ENCODE measurements at regions not wholly inside any gene's neighbourhood (a gene's known extent, or its start where the extent isn't known, plus 50 kb on each side); places are given as distances from the start of the nearest gene placed in this dataset.

- TF ChIP-seq STAT1 (IDR thresholded peaks at IDR 0.05; ENCODE audit: unreplicated experiment) (no peak), POLR2AphosphoS5 (IDR thresholded peaks at IDR 0.05; ENCODE audit: low read depth) (no peak), NANOG (IDR thresholded peaks at IDR 0.05; ENCODE audit: borderline replicate concordance) (no peak)
Measured at GRCh38 chr5:91607675-91608074, 224.6 kb upstream of the ARRDC3 start (continued).

- Histone ChIP-seq H3K27ac (ENCODE audit: low read depth) (no peak overlapping the region), H3K4me3 (no peak overlapping the region), H4K20me1 (replicated peaks; ENCODE audit: insufficient read depth) (no peaks in the 10 kb centered on the region), H2AFZ (no peak overlapping the region; the same call in 1 of the 2 replicates), H3K4me1 (ENCODE audit: insufficient read depth) (no peaks in the 10 kb centered on the region), H3K9me2 (ENCODE audit: insufficient read depth) (no peaks in the 10 kb centered on the region), H3K27me3 (ENCODE audit: insufficient read depth) (no peaks in the 10 kb centered on the region), H3K36me3 (ENCODE audit: insufficient read depth) (0 out of 2 replicates have a peak, but pooled peaks cover 3% of the 10 kb centered on the region), H3K4me2 (no peak overlapping the region), H3K79me2 (replicated peaks; ENCODE audit: insufficient read depth) (no peaks in the 10 kb centered on the region), H3F3A (replicated peaks; ENCODE audit: low read depth) (no peaks in the 10 kb centered on the region)
- no peaks in the 10 kb centered on the region for H3K36me3 Mint-ChIP-seq (ENCODE audit: low read depth)
- no peak for ATAC-seq
- no peak overlapping the region for H3K27ac Mint-ChIP-seq
- TF ChIP-seq ZNF331 (CRISPR knock-in tag; IDR thresholded peaks at IDR 0.05; ENCODE audit: low read depth), result no peak
- TF ChIP-seq CTCF (conservative IDR thresholded peaks at IDR 0.05; ENCODE audit: low read depth in 2 of 2), result no peak
- TF ChIP-seq EZH2 (IDR thresholded peaks at IDR 0.05; ENCODE audit: low read depth, unreplicated experiment), result no peak
- no peak for TF ChIP-seq JUNB (IDR thresholded peaks at IDR 0.05; ENCODE audit: unreplicated experiment)
- TF ChIP-seq ZNF462 (CRISPR knock-in tag; IDR thresholded peaks at IDR 0.05), result no peak
- TF ChIP-seq REST (IDR thresholded peaks at IDR 0.05; ENCODE audit: unreplicated experiment), result no peak
- TF ChIP-seq STAT1 (IDR thresholded peaks at IDR 0.05; ENCODE audit: unreplicated experiment), result no peak
- H3K9me3 Mint-ChIP-seq, result peaks cover 7% of the 10 kb centered on the region
- no peaks in the 10 kb centered on the region for H3K27me3 Mint-ChIP-seq (ENCODE audit: insufficient read depth, low read depth, poor library complexity)
- DNase-seq (ENCODE audit: low spot score), result no peak
- no peak overlapping the region for H3K4me3 Mint-ChIP-seq
- no peaks in the 10 kb centered on the region for H3K4me1 Mint-ChIP-seq
Measured at GRCh38 chr5:91599863-91600262, 216.7 kb upstream of the ARRDC3 start.

All from GM23338 (cell line).